ENCODE measurements at regions not wholly inside any gene's neighbourhood (a gene's known extent, or its start where the extent isn't known, plus 50 kb on each side); places are given as distances from the start of the nearest gene placed in this dataset.

GRCh38 chr2:121146630-121147029, 138.4 kb downstream of the TFCP2L1 start (continued):
- TF ChIP-seq PRDM15 (CRISPR knock-in tag; IDR thresholded peaks at IDR 0.05) (no peak), ZNF396 (CRISPR knock-in tag; IDR thresholded peaks at IDR 0.05; ENCODE audit: borderline replicate concordance) (no peak)

GRCh38 chr2:121147766-121148165, 137.2 kb downstream of the TFCP2L1 start:
- DNase-seq (ENCODE audit: low spot score) (no peak), ATAC-seq (no peak)
- H3K4me1 Mint-ChIP-seq = no peaks in the 10 kb centered on the region

GRCh38 chr2:121148481-121148880, 136.5 kb downstream of the TFCP2L1 start:
- H3K27me3 Mint-ChIP-seq (ENCODE audit: low read depth) = no peaks in the 10 kb centered on the region
- ATAC-seq (no peak), DNase-seq (ENCODE audit: low spot score) (no peak)
- H3K4me3 Mint-ChIP-seq = no peak overlapping the region
- no peaks in the 10 kb centered on the region for H3K9me3 Mint-ChIP-seq
- H3K27ac Mint-ChIP-seq = no peak overlapping the region
- H3K36me3 Mint-ChIP-seq = no peaks in the 10 kb centered on the region
- ChIA-PET POLR2A (no interaction called here), CTCF (interaction anchor here (3.5 kb wide), 1 partner anchor 20 kb away, joined by 15 read pairs; no protein-coding TSS in a partner anchor)
- H3K4me1 Mint-ChIP-seq = no peaks in the 10 kb centered on the region
- no peak for TF ChIP-seq KAT7 (CRISPR knock-in tag; IDR thresholded peaks at IDR 0.05; ENCODE audit: borderline replicate concordance)
- TF ChIP-seq ATF3 (CRISPR knock-in tag; conservative IDR thresholded peaks at IDR 0.05) = no peak
- no peak for TF ChIP-seq SMAD4 (CRISPR knock-in tag; IDR thresholded peaks at IDR 0.05)
- TF ChIP-seq ZNF281 (CRISPR knock-in tag; IDR thresholded peaks at IDR 0.05) = no peak
- no peak for TF ChIP-seq ZNF121 (CRISPR knock-in tag; IDR thresholded peaks at IDR 0.05)

More at GRCh38 chr2:121147766-121148165, 137.2 kb downstream of the TFCP2L1 start:
- CTCF ChIA-PET = no interaction called here
- Mint-ChIP-seq H3K4me3 (no peak overlapping the region), H3K9me3 (no peaks in the 10 kb centered on the region), H3K27ac (no peak overlapping the region), H3K27me3 (ENCODE audit: low read depth) (no peaks in the 10 kb centered on the region), H3K36me3 (no peaks in the 10 kb centered on the region)
- POLR2A ChIA-PET = no interaction called here
- TF ChIP-seq ELF4 (CRISPR knock-in tag; IDR thresholded peaks at IDR 0.05; ENCODE audit: low read depth) = no peak
- no peak for TF ChIP-seq TCF7 (CRISPR knock-in tag; IDR thresholded peaks at IDR 0.05; ENCODE audit: low read depth)
- TF ChIP-seq OVOL2 (CRISPR knock-in tag; IDR thresholded peaks at IDR 0.05; ENCODE audit: borderline replicate concordance) = no peak
- no peak for TF ChIP-seq CREM (CRISPR knock-in tag; IDR thresholded peaks at IDR 0.05)
- no peak for TF ChIP-seq USF2 (CRISPR knock-in tag; IDR thresholded peaks at IDR 0.05)
- TF ChIP-seq MAX (CRISPR knock-in tag; IDR thresholded peaks at IDR 0.05) = no peak
- TF ChIP-seq USF1 (CRISPR knock-in tag; IDR thresholded peaks at IDR 0.05) = no peak
- no peak for TF ChIP-seq PRDM15 (CRISPR knock-in tag; IDR thresholded peaks at IDR 0.05)
